BJ (cell line): ENCODE measurements at regions not wholly inside any gene's neighbourhood (a gene's known extent, or its start where the extent isn't known, plus 50 kb on each side); places are given as distances from the start of the nearest gene placed in this dataset.

Experiments
- CTCF ChIA-PET: fragments of 350-600 bp; formaldehyde crosslinking; extraction: SDS; loops from one replicate; lab custom pipeline; 2021; ENCODE audit warnings: antibody characterized with exemption, inconsistent platforms; lab: Yijun Ruan, JAX
- POLR2A ChIA-PET: fragments of 300-600 bp; sonication (Branson Sonifier 250); formaldehyde crosslinking; extraction: SDS; loops from one replicate; lab custom pipeline; 2021; ENCODE audit warnings: antibody characterized with exemption; lab: Charles Lee
- DNase-seq: peaks from one replicate; pipeline ENCODE4 v3.0.0-alpha.2; 2011; ENCODE audit warnings: low read depth
- H3K27me3 ChIP-seq: 2 replicates; pipeline ENCODE4 v1.6.0; 2011; ENCODE audit warnings: low read length; ENCODE audit not compliant: control insufficient read depth, insufficient read depth
- H3K36me3 ChIP-seq: 2 replicates; pipeline ENCODE4 v1.5.1; 2011; ENCODE audit warnings: low read length; ENCODE audit not compliant: control insufficient read depth, insufficient read depth
- H3K4me3 ChIP-seq: 2 replicates; pipeline ENCODE4 v1.5.1; 2011; ENCODE audit warnings: low read depth, mild to moderate bottlenecking, control low read depth, low read length
- TF ChIP-seq, protein P1 (sequence below): IDR thresholded peaks from 2 replicates; pipeline ENCODE4 v1.5.1; 2011; ENCODE audit warnings: low read depth, mild to moderate bottlenecking, control low read depth, inconsistent platforms, low read length, moderate library complexity; ENCODE audit not compliant: insufficient read depth

DNA sequence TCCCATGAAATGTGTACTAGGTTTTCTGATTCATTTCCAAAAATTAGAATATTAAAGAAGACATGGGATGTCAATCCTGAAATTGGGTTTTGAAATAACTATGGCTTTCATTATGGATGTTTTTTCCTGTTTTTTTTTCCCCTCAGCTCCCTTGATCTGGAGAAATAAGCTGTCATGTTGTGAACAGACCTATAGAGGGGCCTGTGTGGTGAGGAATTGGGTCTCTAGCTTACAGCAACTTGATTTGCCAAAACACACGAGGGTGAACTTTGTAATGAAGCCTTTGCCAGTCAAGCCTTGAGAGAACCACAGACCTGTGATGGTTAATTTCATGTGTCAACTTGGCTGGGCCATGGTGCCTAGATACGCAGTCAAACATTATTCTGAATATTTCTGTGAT, 2413.6 kb downstream of the PCDH7 start:
- POLR2A ChIA-PET: no interaction called here
- Histone ChIP-seq H3K4me3 (no peak overlapping the region), H3K36me3 (no peaks in the 10 kb centered on the region), H3K27me3 (no peaks in the 10 kb centered on the region)
- CTCF ChIA-PET: no interaction called here
- DNase-seq: no peak
- TF ChIP-seq, protein P1, sequence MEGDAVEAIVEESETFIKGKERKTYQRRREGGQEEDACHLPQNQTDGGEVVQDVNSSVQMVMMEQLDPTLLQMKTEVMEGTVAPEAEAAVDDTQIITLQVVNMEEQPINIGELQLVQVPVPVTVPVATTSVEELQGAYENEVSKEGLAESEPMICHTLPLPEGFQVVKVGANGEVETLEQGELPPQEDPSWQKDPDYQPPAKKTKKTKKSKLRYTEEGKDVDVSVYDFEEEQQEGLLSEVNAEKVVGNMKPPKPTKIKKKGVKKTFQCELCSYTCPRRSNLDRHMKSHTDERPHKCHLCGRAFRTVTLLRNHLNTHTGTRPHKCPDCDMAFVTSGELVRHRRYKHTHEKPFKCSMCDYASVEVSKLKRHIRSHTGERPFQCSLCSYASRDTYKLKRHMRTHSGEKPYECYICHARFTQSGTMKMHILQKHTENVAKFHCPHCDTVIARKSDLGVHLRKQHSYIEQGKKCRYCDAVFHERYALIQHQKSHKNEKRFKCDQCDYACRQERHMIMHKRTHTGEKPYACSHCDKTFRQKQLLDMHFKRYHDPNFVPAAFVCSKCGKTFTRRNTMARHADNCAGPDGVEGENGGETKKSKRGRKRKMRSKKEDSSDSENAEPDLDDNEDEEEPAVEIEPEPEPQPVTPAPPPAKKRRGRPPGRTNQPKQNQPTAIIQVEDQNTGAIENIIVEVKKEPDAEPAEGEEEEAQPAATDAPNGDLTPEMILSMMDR: no peak

DNA sequence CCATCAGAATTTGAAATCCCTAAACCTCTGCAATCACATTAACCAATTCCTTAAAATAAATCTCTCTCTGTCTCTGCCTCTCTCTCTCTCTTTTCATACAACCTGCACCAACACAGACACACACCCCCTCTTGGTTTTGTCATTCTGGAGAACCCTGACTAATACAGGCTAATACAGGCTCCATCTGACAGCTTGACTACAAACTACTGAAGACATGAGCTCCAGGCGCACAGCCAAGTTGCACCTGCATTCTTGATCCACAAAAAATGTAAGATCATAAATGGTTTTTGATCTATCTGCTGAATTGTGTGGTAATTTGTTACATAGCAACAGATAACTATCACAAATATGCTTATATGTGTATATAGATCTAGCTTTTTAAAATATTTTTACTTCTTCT, 2414.2 kb downstream of the PCDH7 start:
- Histone ChIP-seq H3K36me3 (no peaks in the 10 kb centered on the region), H3K27me3 (no peaks in the 10 kb centered on the region), H3K4me3 (no peak overlapping the region)
- DNase-seq: no peak
- POLR2A ChIA-PET: no interaction called here
- TF ChIP-seq, protein P1: no peak
- CTCF ChIA-PET: no interaction called here

DNA sequence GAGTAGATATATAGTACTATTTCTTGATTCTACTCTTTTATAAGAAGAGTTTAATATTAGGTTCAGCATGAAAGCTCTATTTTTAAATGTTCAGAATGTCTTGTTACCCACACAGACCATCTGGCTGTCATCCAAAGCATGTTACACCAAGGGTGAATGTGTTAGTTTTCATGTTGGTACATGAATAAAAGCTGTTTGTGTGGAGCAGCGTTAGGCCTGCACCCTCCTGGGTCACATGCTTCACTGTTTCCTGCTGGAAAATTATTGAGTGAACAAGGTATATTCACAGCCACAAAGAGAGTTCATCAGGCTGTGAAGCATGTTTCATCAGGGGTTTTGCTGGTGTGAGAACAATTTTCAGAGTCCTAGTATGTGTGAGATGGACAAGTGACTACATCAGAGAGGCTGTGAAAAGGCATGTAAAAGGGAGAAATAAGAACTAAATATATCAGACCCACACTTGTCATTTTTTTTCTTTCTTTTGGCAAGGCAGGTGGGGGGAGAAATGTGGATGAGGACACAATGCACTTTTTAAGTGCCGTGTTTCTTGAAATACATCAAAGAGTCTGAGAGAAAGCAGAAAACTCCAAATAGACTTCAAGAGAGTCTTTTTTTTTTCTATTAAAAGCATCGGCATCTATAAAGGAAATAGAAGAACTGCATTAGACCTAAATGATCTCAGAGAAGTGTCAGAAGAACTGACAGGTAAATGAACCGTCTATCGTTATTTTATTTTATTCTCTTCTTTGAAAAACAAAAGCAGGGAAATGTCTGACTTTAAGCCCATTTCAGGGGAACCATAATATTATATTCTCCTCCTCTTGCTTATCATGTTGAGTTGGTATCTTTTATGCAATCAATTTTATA, 2429.7 kb downstream of the PCDH7 start:
- CTCF ChIA-PET: no interaction called here
- H3K36me3 ChIP-seq: no peaks in the 10 kb centered on the region
- no peak overlapping the region for H3K4me3 ChIP-seq
- POLR2A ChIA-PET: no interaction called here
- DNase-seq: no peak
- no peaks in the 10 kb centered on the region for H3K27me3 ChIP-seq
- TF ChIP-seq, protein P1: no peak

DNA sequence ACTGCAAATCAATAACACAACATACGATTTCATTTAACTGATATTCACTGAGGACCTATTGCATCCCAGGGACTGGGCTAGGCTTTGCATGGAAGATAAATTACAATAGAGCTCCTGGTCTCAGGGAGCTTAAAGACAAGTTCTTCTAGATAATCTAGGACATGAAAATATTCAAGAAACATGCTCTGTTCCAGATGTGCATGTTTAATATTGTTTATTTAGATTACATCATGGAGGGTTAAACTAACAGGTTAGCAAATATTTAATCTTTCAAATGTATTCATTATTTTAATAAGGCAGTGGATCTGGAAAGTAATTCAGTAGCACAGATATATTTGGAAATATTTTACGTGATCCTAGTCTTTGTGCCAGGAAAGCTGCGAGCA, 2430.3 kb downstream of the PCDH7 start:
- Histone ChIP-seq H3K4me3 (no peak overlapping the region), H3K27me3 (no peaks in the 10 kb centered on the region), H3K36me3 (no peaks in the 10 kb centered on the region)
- ChIA-PET CTCF (no interaction called here), POLR2A (no interaction called here)
- no peak for DNase-seq
- TF ChIP-seq, protein P1: no peak

DNA sequence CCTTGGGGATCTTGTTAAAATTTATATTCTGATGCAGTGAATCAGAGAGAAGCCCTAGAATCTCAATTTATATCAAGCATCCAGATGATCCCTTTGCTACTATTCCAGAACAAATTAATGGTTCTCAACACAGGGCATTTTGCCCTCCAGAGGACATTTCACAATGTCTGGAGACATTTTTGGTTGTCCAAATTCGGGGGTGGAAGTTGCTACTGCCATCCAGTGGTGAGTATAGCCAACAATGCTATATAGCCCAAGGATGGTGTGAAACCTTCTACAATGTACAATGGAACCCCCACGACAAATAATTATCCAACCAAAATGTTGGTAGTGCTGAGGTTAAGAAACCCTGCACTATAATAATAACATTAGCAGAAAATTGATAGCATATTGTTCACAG, 2440.0 kb downstream of the PCDH7 start:
- Histone ChIP-seq H3K36me3 (no peaks in the 10 kb centered on the region), H3K27me3 (no peaks in the 10 kb centered on the region), H3K4me3 (no peak overlapping the region)
- TF ChIP-seq, protein P1: peak; percentile 75
- ChIA-PET POLR2A (no interaction called here), CTCF (interaction anchor here (0.6 kb wide), 1 partner anchor 1402 kb away, joined by 3 read pairs; no protein-coding TSS in a partner anchor)
- peak; percentile 9 for DNase-seq
